Ishikawa (cell line): ENCODE measurements at regions not wholly inside any gene's neighbourhood (a gene's known extent, or its start where the extent isn't known, plus 50 kb on each side); places are given as distances from the start of the nearest gene placed in this dataset.

ENCODE experiments used
- CEBPB ChIP-seq: IDR thresholded peaks from 2 replicates; pipeline ENCODE4 v1.6.1; 2012
- CREB1 ChIP-seq: IDR thresholded peaks from 2 replicates; pipeline ENCODE4 v1.6.1; 2012; ENCODE audit warnings: low read depth
- EGR1 ChIP-seq: IDR thresholded peaks from 2 replicates; pipeline ENCODE4 v1.6.1; 2012
- EP300 ChIP-seq: IDR thresholded peaks from 2 replicates; pipeline ENCODE4 v1.6.1; 2012; ENCODE audit warnings: borderline replicate concordance
- FOXM1 ChIP-seq: IDR thresholded peaks from 2 replicates; pipeline ENCODE4 v1.6.1; 2012; ENCODE audit warnings: low read depth, borderline replicate concordance
- MAX ChIP-seq: IDR thresholded peaks from 2 replicates; pipeline ENCODE4 v1.6.1; 2012
- NFIC ChIP-seq: IDR thresholded peaks from 2 replicates; pipeline ENCODE4 v1.6.1; 2012
- RAD21 ChIP-seq: IDR thresholded peaks from 2 replicates; pipeline ENCODE4 v1.6.1; 2012; ENCODE audit warnings: low read depth
- REST ChIP-seq: IDR thresholded peaks from 2 replicates; pipeline ENCODE4 v1.6.1; 2012; ENCODE audit warnings: low read depth, mild to moderate bottlenecking
- TAF1 ChIP-seq: IDR thresholded peaks from 2 replicates; pipeline ENCODE4 v1.6.1; 2012; ENCODE audit warnings: low read depth, mild to moderate bottlenecking
- TCF12 ChIP-seq: IDR thresholded peaks from 2 replicates; pipeline ENCODE4 v1.6.1; 2012; ENCODE audit warnings: low read depth
- TEAD4 ChIP-seq: IDR thresholded peaks from 2 replicates; pipeline ENCODE4 v1.6.1; 2012
- USF1 ChIP-seq: IDR thresholded peaks from 2 replicates; pipeline ENCODE4 v1.6.1; 2012
- YY1 ChIP-seq: IDR thresholded peaks from 2 replicates; pipeline ENCODE4 v1.6.1; 2012; ENCODE audit warnings: low read depth
- ZBTB7A ChIP-seq: IDR thresholded peaks from 2 replicates; pipeline ENCODE4 v1.6.1; 2012; ENCODE audit warnings: low read depth

GRCh38 chr2:5493256-5493655 lies 198.9 kb upstream of the SOX11 start:
- TF ChIP-seq MAX: no peak
- TF ChIP-seq RAD21: no peak
- no peak for TF ChIP-seq ZBTB7A
- no peak for TF ChIP-seq TEAD4
- TF ChIP-seq TCF12: no peak
- no peak for TF ChIP-seq TAF1
- no peak for TF ChIP-seq CREB1
- TF ChIP-seq NFIC: no peak
- no peak for TF ChIP-seq FOXM1
- no peak for TF ChIP-seq REST
- TF ChIP-seq USF1: no peak
- no peak for TF ChIP-seq EP300
- no peak for TF ChIP-seq CEBPB
- no peak for TF ChIP-seq EGR1
- no peak for TF ChIP-seq YY1

GRCh38 chr2:5494212-5494611 lies 198.0 kb upstream of the SOX11 start:
- TF ChIP-seq NFIC: no peak
- no peak for TF ChIP-seq ZBTB7A

- TF ChIP-seq CEBPB: no peak
These were observed 196.6 kb upstream of the SOX11 start for GRCh38 chr2:5495586-5495985.

- TF ChIP-seq MAX (no peak), TAF1 (no peak), CREB1 (no peak), TCF12 (no peak), EP300 (no peak), ZBTB7A (no peak), REST (no peak), CEBPB (no peak), RAD21 (no peak), EGR1 (no peak)
These were observed 194.3 kb upstream of the SOX11 start for GRCh38 chr2:5497874-5498273.

GRCh38 chr2:5501807-5502206 lies 190.4 kb upstream of the SOX11 start:
- TF ChIP-seq EGR1 (no peak), YY1 (no peak), REST (no peak), TCF12 (no peak), EP300 (no peak), CEBPB (no peak), CREB1 (no peak), ZBTB7A (no peak)

GRCh38 chr2:5502385-5502784 lies 189.8 kb upstream of the SOX11 start:
- TF ChIP-seq CEBPB (no peak), EGR1 (no peak), TEAD4 (no peak), MAX (no peak), ZBTB7A (no peak)
